Mesendoderm (in vitro differentiated cells): ENCODE measurements at regions not wholly inside any gene's neighbourhood (a gene's known extent, or its start where the extent isn't known, plus 50 kb on each side); places are given as distances from the start of the nearest gene placed in this dataset.
"Not testable (repeated sequence)": the region's sequence is repeated elsewhere in the genome, so short reads cannot be mapped to it uniquely, and the experiment has no call there.

ENCODE experiments used
- DNase-seq: peaks from one replicate; pipeline ENCODE4 v3.0.0; 2013
- H2AK5ac ChIP-seq: 2 replicates; pipeline ENCODE4 v1.6.1; 2013; ENCODE audit warnings: low read length, inconsistent platforms
- H2BK120ac ChIP-seq: 2 replicates; pipeline ENCODE4 v1.6.1; 2013; ENCODE audit warnings: low read depth, mild to moderate bottlenecking, low read length, moderate library complexity, mixed read lengths
- H2BK15ac ChIP-seq: replicated peaks from 2 replicates; pipeline ENCODE4 v1.6.1; 2013; ENCODE audit warnings: low read depth, mild to moderate bottlenecking, moderate library complexity
- H2BK5ac ChIP-seq: 2 replicates; pipeline ENCODE4 v1.6.1; 2013; ENCODE audit warnings: low read length, inconsistent platforms
- H3K18ac ChIP-seq: 2 replicates; pipeline ENCODE4 v1.6.1; 2013; ENCODE audit warnings: mild to moderate bottlenecking, low read length, mixed read lengths
- H3K23ac ChIP-seq: one replicate; pipeline ENCODE4 v1.6.1; 2013; ENCODE audit warnings: low read length
- H3K27ac ChIP-seq: 2 replicates; pipeline ENCODE4 v1.5.1; 2013; ENCODE audit warnings: low read depth, mild to moderate bottlenecking, inconsistent platforms, low read length, moderate library complexity
- H3K27me3 ChIP-seq: 2 replicates; pipeline ENCODE4 v1.6.1; 2013; ENCODE audit warnings: low read length, control low read depth, mild to moderate bottlenecking, inconsistent platforms; ENCODE audit not compliant: insufficient read depth, poor library complexity
- H3K36me3 ChIP-seq: 2 replicates; pipeline ENCODE4 v1.6.1; 2013; ENCODE audit warnings: low read length, inconsistent platforms; ENCODE audit not compliant: control insufficient read depth, insufficient read depth
- H3K4ac ChIP-seq: one replicate; pipeline ENCODE4 v1.6.1; 2013; ENCODE audit warnings: low read depth, mild to moderate bottlenecking, low read length, moderate library complexity
- H3K4me1 ChIP-seq: 2 replicates; pipeline ENCODE4 v1.6.1; 2013; ENCODE audit warnings: low read depth, low read length, inconsistent platforms; ENCODE audit not compliant: control insufficient read depth
- H3K4me2 ChIP-seq: 2 replicates; pipeline ENCODE4 v1.6.1; 2013; ENCODE audit warnings: low read length
- H3K4me3 ChIP-seq: 2 replicates; pipeline ENCODE4 v1.5.1; 2013; ENCODE audit warnings: mild to moderate bottlenecking, low read length
- H3K56ac ChIP-seq: one replicate; pipeline ENCODE4 v1.6.1; 2013; ENCODE audit warnings: low read length
- H3K79me1 ChIP-seq: 2 replicates; pipeline ENCODE4 v1.6.1; 2013; ENCODE audit warnings: low read length, inconsistent platforms
- H3K79me2 ChIP-seq: 2 replicates; pipeline ENCODE4 v1.6.1; 2013; ENCODE audit warnings: mild to moderate bottlenecking, low read length; ENCODE audit not compliant: control insufficient read depth, insufficient read depth
- H3K9ac ChIP-seq: 2 replicates; pipeline ENCODE4 v1.6.1; 2013; ENCODE audit warnings: low read length, inconsistent platforms
- H4K5ac ChIP-seq: one replicate; pipeline ENCODE4 v1.6.1; 2013; ENCODE audit warnings: low read length
- H4K8ac ChIP-seq: one replicate; pipeline ENCODE4 v1.6.1; 2013; ENCODE audit warnings: low read depth, mild to moderate bottlenecking, control low read depth, low read length, moderate library complexity
- WGBS: extraction: QIAGEN DNeasy Blood & Tissue Kit; methylation state at CpG from one replicate; pipeline ENCODE4 v1.1.7; 2013; ENCODE audit warnings: low lambda C conversion rate, missing lambda C conversion rate; ENCODE audit not compliant: insufficient coverage; ENCODE audit errors: extremely low coverage; 5-methylcytosine and 5-hydroxymethylcytosine counted together

- Histone ChIP-seq H3K4me2 (no peak overlapping the region), H3K36me3 (no peaks in the 10 kb centered on the region), H4K8ac (no peak overlapping the region), H3K4ac (peak overlapping the region; percentile 55), H2BK120ac (no peak overlapping the region), H3K23ac (no peak overlapping the region), H2BK15ac (no peak overlapping the region), H3K79me2 (no peaks in the 10 kb centered on the region), H3K79me1 (no peaks in the 10 kb centered on the region), H3K9ac (no peak overlapping the region), H3K18ac (no peak overlapping the region), H3K27me3 (no peaks in the 10 kb centered on the region), H3K4me1 (no peaks in the 10 kb centered on the region), H3K4me3 (no peak overlapping the region), H3K27ac (no peak overlapping the region), H2BK5ac (no peak overlapping the region), H3K56ac (no peak overlapping the region), H4K5ac (no peak overlapping the region), H2AK5ac (no peak overlapping the region)
- DNase-seq, result no peak
- whole genome bisulfite sequencing, result no CpG with 5 or more reads among the region's 1 CpG
Observed at GRCh38 chr4:79561751-79562150, 153.7 kb upstream of the GK2 start.

DNA sequence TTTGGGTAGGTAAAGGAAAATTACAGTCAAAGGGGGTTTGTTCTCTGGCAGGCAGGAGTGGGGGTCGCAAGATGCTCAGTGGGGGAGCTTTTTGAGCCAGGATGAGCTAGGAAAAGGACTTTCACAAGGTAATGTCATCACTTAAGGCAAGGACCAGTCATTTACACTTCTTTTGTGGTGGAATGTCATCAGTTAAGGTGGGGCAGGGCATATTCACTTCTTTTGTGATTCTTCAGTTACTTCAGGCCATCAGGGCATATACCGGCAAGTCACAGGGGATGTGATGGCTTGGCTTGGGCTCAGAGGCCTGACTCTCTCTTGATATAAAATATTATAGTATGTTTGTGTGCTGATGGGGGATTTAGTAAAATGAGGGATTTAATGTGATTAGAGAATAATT lies 151.4 kb upstream of the GK2 start:
- H3K23ac ChIP-seq, H2AK5ac ChIP-seq: not testable (repeated sequence)
- no CpG with 5 or more reads among the region's 2 CpGs for WGBS

DNA sequence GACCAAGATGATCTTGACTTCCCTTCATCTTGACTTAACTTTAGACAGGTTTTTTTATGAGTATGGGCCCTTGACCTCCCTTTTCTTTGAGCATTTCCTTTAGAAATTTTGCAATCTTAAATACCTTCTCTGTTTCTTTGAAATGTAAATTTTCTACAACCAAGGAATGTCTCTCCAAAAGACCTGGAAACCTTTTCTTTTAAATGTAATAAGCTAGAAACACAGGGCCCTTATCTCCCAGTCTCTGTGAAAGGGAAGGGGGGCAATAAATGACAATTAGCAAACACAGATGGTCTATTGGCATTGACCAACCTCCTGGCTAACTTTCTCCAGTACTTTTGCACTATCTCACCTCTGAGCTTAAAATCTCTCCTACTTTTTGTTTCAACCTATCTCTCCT lies 144.3 kb upstream of the GK2 start:
- Histone ChIP-seq H3K79me2 (no peaks in the 10 kb centered on the region), H3K4me2 (no peak overlapping the region), H3K18ac (no peak overlapping the region), H2AK5ac (no peak overlapping the region), H2BK5ac (no peak overlapping the region), H3K79me1 (no peaks in the 10 kb centered on the region), H2BK120ac (no peak overlapping the region), H3K9ac (no peak overlapping the region), H3K4ac (no peak overlapping the region), H2BK15ac (no peak overlapping the region), H3K27ac (no peak overlapping the region), H3K23ac (no peak overlapping the region), H4K8ac (no peak overlapping the region), H3K4me1 (no peaks in the 10 kb centered on the region), H3K4me3 (no peak overlapping the region), H3K36me3 (no peaks in the 10 kb centered on the region), H3K27me3 (no peaks in the 10 kb centered on the region), H4K5ac (no peak overlapping the region), H3K56ac (no peak overlapping the region)
- DNase-seq, result peak; percentile 37

More for the DNA sequence above, 151.4 kb upstream of the GK2 start:
- not testable (repeated sequence) for H3K56ac ChIP-seq, H3K27me3 ChIP-seq, DNase-seq, H4K5ac ChIP-seq, H3K4me2 ChIP-seq, H2BK5ac ChIP-seq, H3K27ac ChIP-seq, H3K79me1 ChIP-seq, H3K4me1 ChIP-seq, H2BK120ac ChIP-seq, H4K8ac ChIP-seq, H3K18ac ChIP-seq, H3K9ac ChIP-seq, H3K36me3 ChIP-seq, H3K79me2 ChIP-seq, H3K4ac ChIP-seq, H2BK15ac ChIP-seq, H3K4me3 ChIP-seq

DNA sequence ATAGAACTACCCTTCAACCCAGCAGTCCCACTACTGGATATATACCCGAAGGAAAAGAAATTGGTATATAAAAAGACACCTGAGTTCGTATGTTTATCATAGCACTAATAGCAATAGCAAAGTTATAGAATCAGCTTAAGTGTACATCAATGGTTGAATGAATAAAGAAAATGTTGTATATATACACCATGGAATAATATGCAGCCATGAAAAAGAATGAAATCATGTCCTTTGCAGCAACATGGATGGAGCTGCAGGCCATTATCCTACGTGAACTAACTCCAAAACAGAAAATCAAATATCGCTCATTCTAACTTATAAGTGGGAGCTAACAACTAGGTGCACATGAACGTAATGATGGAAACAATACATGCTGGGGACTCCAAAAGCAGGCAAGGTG lies 143.5 kb upstream of the GK2 start:
- Histone ChIP-seq H3K27ac (no peak overlapping the region), H3K23ac (no peak overlapping the region), H3K56ac (no peak overlapping the region), H3K4me1 (no peaks in the 10 kb centered on the region), H3K27me3 (no peaks in the 10 kb centered on the region), H2BK5ac (no peak overlapping the region), H3K9ac (no peak overlapping the region), H3K4me3 (no peak overlapping the region), H2BK15ac (no peak overlapping the region), H2AK5ac (no peak overlapping the region), H3K36me3 (no peaks in the 10 kb centered on the region), H2BK120ac (no peak overlapping the region), H3K79me1 (no peaks in the 10 kb centered on the region), H3K79me2 (no peaks in the 10 kb centered on the region), H3K4me2 (no peak overlapping the region), H4K5ac (no peak overlapping the region), H3K4ac (no peak overlapping the region), H4K8ac (no peak overlapping the region), H3K18ac (no peak overlapping the region)
- no peak for DNase-seq
- no CpG with 5 or more reads among the region's 5 CpGs for WGBS

GRCh38 chr4:79547851-79548250 lies 139.8 kb upstream of the GK2 start:
- Histone ChIP-seq H3K4me3 (no peak overlapping the region), H2BK5ac (no peak overlapping the region), H3K23ac (no peak overlapping the region), H3K79me1 (no peaks in the 10 kb centered on the region), H2BK15ac (no peak overlapping the region), H3K27ac (no peak overlapping the region), H2AK5ac (no peak overlapping the region), H3K18ac (no peak overlapping the region), H3K4me1 (no peaks in the 10 kb centered on the region), H4K8ac (no peak overlapping the region), H3K36me3 (no peaks in the 10 kb centered on the region), H2BK120ac (no peak overlapping the region), H3K4ac (no peak overlapping the region), H4K5ac (no peak overlapping the region), H3K4me2 (no peak overlapping the region), H3K56ac (no peak overlapping the region), H3K27me3 (no peaks in the 10 kb centered on the region), H3K9ac (no peak overlapping the region), H3K79me2 (no peaks in the 10 kb centered on the region)
- no peak for DNase-seq
- whole genome bisulfite sequencing, result no CpG with 5 or more reads among the region's 3 CpGs

DNA sequence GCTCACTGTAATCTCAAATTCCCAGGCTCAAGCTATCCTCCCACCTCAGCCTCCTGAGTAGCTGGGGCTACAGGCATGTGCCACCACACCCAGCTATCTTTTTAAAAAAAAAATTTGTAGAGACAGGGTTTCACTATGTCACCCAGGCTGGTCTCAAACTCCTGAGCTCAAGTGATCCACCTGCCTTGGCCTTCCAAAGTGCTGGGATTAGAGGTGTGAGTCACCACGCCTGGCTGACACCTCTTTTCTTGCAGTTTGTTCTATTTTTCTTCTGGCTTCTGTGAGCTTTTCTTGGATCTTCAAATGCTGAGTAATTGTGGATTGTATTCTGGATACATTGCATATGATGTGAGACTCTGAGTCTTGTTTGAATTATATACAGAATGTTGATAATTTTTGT lies 137.3 kb upstream of the GK2 start:
- H3K23ac ChIP-seq, H3K18ac ChIP-seq, H2BK5ac ChIP-seq, DNase-seq, H3K9ac ChIP-seq, H3K36me3 ChIP-seq, H3K4me3 ChIP-seq, H3K79me1 ChIP-seq, H3K79me2 ChIP-seq, H4K5ac ChIP-seq, H3K4me1 ChIP-seq, H3K4me2 ChIP-seq, H2BK15ac ChIP-seq, H2BK120ac ChIP-seq, H3K27me3 ChIP-seq, H4K8ac ChIP-seq, H3K56ac ChIP-seq, H3K4ac ChIP-seq, H2AK5ac ChIP-seq, H3K27ac ChIP-seq: not testable (repeated sequence)
- no CpG with 5 or more reads among the region's 1 CpG for WGBS
